GM19043 (cell line): ENCODE measurements at regions not wholly inside any gene's neighbourhood (a gene's known extent, or its start where the extent isn't known, plus 50 kb on each side); places are given as distances from the start of the nearest gene placed in this dataset.

Experiments used
- ATAC-seq: cut with Tn5 transposase; IDR thresholded peaks from one replicate; pipeline ENCODE4 v1.9.1; 2021; ENCODE audit warnings: low read depth; ENCODE audit not compliant: unreplicated experiment

DNA sequence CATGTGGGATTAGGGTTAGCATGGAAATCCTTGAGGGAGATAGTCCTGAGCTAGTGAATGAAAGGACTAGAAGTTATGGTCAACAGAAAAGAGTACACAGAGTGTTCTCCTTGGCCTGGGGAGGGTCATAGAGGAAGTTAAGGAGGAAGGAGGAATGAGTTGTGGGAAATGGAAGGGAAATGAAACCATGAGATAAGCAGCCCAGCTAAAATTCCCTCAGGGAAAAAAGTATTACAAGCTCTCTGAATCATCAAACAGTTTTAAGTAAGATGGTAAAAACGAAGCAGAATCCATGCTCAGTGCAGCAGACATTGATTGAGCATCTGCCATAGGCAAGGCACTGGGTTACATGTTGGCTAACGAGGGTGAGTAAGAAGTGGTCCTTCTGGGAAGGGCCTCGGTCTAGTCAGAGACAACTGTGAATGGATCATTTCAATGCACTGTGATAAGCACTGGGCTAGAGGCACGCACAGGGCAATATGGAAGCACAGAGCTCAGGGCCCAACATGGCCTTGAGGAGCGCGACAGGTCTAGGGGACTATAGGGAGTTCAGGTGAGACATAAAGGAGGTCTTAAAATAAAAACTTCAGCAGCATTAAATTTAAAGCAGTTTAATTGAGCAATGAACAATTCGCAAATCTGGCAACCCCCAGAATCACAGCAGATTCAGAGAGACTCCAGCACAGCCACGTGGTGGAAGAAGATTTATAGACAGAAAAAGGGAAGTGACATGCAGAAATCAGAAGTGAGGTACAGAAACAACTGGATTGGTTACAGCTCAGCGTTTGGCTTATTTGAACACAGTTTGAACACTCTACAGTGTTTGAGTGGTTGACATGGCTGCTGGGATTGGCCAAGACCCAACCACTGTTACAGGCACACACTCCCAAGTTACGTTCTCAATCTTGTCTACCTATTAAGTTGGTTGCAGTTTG is 219.5 kb downstream of the HLX start:
- no peak for ATAC-seq

DNA sequence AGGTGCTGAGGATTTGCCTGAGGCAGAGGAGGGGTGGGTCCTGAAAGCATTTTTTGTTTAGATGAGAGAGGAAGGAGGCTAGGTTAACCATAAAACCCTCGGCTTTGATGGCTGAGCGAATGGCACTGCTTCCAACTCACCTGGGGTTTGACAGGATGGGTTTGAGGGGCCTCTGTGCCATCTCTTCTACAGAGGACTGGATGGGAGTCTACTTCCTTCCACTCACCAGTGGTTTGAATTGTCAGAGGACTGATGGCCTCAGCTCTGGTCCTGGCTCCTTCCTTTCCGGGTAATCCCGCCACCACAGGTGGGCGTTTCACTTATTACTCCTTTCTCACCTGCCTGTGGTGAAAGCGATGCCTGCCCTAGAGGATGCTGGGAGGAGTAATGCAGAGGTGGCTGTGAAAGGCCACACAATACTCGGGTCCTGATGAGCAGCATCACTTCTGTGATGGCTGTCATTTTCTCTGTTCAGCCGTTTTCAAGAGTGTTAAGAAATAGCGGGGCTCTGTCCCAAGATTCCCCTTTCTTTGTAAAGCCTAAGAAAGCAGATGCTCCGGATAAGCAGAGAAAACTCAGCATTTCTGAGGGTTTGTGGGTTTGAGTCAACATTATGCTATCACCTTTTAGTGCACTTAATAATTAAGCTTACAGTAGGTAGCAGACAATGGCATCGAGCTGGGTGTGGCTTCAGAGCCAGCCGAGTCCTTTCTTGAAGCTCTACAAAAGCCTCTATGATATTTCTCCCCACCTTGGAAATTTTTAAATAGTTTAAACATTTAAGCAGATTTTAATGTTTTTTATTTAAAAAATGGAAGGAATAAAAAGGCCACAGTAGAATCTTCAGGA is 220.7 kb downstream of the HLX start:
- no peak for ATAC-seq

DNA sequence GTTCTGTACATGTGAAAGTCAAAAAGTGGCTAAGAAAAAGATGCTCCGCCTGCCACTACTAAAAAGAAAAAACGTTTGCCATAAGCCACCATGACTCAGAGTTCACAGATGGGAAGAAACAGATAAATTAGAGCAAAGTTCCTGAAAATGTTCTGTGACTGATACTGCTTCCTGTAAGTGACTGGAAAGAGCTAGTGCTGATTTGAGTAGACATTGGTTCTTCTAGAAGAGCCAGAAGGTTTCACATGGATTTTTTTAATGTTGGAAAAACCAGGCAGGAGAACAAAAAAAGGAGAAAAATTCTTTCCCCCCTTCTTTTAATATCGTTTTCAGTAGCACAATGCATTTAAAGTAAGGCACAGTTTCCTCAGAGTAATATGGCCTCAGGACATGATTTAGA is 221.4 kb downstream of the HLX start:
- ATAC-seq, result no peak

DNA sequence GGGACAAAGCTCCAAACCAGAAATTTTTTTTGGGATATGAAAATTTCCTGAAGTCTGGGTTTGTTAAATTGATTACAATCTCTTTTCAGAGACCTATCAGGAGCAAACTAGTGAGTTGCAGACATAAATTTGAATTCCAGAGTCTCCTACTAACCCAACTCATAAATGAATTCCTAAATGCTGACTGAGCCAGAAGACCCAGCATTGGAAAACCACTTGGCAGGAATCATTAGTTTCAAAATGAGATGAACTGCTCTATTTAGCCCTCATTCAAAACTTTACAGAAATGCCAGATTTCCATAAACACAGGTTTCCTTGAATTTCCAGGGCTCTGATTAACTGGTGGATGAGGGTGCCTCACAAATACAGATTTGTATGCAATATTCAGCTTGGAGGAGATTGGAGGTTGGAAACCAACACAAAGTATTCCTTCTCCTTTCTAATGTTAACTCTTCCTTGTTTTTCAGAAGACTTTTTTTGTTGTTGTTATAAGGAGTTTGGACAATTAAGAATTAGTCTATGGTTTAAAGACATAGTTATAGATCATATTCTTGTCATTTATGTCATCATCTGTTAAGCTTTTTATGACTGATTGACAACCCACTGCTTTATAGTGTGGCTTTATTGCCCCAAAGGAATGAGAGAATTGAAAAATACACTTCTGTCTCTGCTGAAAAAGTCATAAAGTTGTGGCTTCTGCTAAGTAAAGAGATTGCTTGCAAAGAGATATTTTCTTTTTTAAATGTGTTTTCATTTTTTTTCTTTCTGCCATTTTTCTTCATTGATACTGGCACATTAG is 222.8 kb downstream of the HLX start:
- no peak for ATAC-seq

DNA sequence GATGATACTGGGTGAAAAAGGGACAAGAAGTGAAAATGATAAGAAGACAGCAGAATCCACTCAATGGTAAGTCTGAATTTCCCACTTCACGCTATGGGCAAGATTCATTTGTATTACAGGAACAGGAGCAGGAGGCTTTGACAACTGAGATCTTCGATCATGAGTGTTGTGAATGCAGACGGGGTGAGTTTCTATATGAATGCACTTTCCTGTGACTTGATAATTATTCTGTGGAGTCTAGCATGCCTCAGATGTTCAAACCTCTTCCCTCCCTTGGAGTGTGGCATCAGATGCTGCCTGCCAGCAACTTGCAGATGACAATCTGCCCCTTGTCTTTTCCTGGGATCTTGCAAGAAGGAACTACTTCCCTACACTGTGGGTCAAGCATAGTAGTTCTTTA is 225.4 kb downstream of the HLX start:
- no peak for ATAC-seq

DNA sequence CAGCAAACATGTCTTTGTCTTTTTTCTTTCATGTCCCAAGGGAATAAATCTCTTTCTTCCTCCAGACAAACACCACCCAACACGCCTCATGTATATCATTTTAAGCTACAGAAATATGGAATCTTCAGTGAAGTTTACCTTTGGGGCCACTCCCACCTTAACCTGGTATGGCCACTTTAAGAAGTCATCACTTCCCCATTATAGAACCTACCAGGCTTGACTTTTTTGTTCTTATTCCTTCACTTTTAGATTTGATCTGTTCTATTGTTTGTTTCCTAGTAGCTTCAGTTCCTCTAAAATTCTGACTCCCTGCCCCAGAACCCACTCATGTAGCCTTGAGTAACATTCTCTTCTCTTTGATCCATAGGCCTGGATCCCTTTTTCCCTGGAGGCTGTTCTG is 226.3 kb downstream of the HLX start:
- ATAC-seq, result no peak

DNA sequence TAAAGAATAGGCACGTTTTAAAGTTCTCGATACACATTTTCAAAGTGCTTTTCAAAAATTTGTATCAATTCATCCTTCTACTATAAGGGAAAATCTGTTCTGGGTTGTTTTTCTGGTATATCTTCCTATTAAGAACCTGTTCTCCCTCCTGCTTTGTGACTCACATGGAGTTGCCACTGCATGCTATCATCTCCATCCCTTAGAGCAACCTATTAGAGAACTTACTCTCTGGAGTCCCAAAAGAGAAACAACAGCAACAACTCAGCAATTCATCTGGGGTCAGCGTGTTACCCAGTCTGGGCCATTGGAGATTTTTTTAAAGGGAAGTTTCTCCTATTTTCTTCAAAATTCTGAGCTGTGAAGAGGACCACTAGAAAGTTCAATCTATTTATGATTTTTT is 227.4 kb downstream of the HLX start:
- ATAC-seq, result no peak

DNA sequence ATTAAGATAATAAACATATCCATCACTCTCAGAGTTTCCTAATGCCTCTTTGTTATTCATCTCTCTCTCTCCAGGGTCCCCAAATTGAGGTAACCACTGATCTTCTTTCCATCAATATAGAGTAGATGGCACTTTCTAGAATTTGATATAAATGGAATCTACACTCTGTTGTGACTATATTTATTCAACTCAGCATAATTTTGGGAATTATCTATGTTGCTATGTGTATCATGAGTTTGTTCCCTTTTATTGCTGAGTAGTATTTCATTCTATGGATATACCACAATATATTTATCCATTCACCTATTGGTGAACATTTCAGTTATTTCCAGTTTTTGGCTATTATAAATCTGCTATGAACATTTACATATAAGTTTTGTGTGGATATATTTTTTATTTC is 230.7 kb downstream of the HLX start:
- ATAC-seq, result no peak

DNA sequence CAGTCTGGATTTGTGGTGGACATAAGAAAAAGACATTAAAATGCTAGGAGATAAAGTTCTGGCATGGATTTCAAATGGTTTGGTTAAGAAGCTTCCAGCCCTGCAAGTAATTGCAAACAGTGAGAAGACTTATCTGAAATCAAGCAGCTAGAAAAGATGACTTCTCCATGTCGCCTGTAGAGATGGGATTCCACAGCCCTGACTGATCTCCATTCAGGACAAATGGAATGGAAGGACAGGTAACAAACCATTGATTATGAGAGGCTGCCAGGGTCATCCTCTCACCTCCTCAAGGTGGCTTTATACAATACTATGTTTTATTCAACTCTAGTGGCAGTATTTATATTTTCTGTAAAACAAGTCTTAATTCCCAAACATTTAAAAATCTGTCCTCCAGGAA is 237.9 kb downstream of the HLX start:
- no peak for ATAC-seq

DNA sequence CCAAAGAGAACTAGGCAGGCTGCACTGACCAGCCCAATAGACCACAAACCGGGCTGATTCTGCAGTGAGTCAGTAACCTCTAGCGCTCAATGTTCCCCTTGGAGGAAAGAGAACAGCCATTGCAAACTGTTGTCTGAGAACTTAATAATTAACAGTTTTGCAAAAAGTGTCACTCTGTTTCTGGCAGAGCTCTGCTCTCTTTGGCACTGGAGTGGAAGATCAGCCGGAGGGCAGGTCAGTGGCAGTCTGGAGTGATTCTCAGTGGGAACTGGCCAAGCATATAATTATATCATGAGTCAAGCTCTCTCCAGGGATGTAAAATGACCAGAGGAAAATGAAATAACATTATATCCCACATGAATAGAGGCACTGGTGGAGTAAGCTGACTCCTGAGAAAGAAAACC is 238.3 kb downstream of the HLX start:
- ATAC-seq, result no peak

DNA sequence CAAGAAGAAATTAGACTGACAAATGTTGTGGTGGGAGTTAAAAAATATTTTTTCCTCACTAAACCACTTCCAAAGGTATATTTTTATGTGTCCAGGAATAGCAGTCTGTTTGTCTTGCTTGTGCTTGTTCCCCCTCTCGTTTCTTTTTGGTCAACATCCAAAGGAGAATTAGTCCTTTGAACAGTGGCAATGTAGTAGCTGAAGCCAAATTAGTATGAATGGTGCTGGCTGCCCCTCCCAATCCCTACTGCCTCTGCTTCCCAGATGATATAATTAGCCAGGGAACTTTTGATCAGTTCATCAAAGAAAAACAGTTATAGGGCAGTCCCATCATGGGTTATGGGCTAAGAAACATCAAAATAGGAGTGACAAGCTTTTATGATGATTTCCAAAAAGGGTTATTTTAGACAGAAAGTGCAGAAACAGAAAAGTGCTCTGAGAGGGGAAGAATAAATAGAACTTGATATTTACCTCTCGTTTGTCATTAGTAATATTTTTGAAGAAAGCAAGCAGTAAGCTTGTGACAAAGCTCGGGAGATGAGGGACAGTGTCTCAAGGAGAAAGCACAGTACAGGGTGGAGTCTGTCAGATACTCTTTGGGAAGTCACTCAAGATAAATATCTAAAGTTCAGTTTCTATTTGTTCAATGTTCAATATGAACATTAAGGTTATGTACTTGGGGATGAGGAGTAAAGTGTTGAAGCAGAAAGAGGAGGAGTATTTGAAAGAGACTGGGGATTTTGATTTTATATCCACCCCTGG is 239.1 kb downstream of the HLX start:
- no peak for ATAC-seq

DNA sequence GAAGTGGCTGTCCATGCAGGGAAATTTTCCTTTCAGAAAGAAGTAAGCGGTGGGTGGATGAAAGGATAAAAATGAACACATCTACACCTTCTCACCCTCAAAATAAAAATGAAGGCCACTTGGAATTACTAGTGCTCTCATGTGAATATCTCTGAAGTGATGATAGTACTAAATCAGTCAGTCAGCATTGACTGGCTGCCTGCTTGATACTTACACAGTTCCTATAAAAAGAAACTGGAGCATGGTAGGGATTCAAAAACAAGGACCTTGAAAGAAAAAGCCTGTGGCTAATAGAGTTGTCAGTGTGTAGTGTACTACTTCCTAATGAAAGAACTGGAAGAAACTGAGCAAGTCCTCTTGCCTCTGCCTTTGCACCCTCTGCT is 239.7 kb downstream of the HLX start:
- ATAC-seq, result no peak

DNA sequence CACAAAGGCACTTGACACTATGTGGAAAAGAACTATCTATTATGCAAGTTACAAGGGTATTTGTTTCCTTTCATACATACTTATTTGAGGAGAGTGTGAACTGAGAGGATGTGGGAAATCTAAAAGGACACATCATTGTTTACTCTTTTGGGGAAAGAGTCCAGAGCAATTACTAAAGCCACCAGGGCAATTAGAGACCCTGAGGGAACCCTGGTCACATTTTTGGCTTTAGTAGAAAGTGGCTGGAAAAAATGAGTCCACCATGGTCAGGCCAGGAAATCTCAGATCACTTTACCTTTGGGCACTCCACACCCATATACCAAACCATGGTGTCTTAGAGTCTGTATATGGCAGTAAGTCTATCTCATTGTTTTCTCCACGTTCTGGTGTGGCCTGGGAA is 243.3 kb downstream of the HLX start:
- ATAC-seq, result no peak

DNA sequence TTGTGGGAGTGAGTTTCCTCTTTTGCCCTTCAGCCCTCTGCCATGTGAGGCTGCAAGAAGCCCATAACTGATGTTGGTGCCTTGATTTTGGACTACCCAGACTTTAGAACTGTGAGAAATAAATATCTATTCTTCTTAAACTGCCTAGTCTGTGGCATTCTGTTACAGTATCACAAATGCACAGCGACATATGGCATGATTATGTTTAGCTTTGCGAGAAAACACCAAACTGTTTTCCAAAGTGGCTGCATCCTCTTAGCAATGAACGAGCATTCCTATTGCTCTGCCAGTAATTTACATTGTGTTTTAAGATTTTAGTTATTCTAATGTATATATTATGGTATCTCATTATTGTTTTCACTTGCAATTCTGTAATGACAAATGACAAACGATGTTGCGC is 246.7 kb downstream of the HLX start:
- ATAC-seq, result no peak

DNA sequence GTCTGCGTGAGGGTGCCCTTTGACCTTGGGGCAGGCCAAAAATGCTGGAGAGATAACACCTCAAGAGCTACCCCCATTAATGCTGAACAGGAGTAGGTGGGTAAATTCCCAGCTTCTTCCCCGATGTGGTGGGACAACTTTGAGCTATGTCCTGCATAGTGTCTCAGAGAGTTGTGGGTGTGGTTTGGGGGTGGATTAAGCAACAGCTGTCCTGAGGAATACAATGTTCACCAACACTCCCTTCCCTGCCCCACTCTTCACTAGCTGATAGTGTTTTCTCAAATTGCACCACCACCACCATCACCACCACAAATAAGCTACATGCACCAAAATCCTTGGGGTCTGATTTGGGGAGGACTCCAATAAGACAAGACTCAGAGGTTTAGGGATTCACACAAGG is 258.4 kb downstream of the HLX start:
- ATAC-seq, result no peak

DNA sequence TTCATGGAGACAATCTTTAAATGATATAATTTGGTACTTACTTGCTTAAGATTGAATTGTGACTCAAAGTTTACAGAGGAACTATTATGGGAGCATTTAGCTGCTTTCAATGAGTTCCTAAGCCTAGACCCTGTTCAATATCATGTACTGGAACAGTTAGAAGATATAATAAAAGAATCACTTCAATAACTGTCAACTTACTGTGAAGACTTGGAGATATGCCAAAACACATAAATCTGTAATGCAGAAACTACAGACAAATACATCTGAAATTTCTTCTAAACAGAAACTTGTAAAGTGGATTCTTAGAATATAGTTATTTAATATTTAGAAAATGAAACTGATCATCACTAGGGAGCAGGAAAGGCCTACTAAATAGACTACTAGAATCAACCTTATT is 259.3 kb downstream of the HLX start:
- no peak for ATAC-seq

DNA sequence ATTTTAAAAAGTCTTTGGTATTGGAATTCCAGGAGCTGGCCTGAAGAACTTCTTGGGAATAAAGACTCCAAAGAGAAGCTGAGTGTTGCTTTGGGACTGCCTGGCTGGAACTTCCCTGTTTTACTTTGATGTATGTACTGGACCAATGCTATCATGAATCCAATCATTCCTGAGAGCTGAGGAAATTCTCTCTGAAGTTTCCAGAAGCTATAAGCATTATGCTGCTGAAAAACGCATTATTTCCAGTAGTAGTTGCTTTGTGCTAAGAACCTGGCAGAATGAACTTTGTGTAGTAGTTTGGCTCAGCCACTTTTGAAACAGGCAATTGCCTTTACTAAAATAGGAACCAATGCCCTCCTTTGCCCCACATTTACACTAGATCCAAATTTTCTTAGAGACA is 260.7 kb downstream of the HLX start:
- no peak for ATAC-seq

DNA sequence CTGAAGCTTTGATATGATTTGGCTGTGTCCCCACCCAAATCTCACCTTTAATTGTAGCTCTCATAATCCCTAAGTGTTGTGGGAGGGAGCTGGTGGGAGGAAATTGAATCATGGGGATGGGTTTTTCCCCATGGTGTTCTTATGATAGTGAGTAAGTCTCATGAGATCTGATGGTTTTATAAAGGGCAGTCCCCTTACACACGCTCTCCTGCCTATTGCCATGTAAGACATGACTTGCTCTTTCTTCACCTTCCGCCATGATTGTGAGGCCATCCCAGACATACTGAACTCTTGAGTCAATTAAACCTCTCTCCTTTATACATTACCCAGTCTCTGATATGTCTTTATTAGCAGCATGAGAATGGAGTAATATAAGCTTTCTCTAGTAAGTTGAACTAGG is 261.9 kb downstream of the HLX start:
- no peak for ATAC-seq

DNA sequence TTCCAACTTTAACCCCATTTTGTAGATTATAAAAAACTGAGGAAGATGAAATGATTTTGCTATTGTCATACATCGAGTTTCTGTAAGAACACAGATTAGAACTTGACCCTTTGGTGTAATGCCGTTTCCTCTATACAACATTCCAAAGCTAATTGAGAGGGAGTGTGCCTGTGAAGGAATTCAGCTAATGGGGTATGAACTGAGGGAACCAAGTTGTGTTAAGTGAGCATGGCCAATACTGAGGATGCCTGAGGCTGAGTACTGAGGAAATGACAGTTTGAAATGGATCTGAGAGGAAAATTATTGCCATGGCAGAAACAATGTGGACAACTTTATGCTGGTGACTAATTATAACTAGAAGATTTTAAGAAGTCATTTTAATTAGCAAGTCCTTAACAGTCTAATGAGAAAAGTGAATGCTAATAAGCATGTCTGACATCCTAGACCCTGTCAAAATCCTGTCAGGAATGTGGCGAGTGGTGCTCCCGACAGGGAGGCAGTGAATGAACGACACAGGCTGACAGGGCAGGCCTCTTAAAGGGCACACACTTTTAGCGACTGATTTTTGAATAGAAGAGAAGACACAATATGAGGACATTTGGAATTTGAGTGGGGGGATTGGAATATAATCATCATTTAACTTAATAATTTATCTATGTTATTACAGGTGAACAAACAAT is 262.5 kb downstream of the HLX start:
- ATAC-seq, result no peak

DNA sequence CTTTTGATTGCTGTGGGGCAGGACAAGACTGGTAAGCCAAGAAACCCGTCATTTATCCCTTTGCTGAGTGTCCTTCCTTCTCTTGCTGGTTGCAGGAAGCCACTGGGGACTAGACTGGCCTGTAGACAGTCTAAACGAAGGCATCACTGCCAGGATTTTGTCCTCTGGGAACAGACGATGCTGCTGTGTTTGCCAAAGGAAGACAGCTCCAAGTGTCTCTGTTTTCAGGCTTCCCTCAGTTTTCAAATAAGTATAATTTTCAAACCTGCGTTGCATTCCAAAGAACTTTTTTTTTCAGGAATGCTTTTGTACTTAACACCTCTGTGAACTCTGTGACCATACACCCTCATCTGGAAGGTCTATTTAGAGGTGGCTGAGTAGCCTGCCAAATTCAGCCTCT is 269.4 kb downstream of the HLX start:
- ATAC-seq, result no peak
